Endothelial cell of umbilical vein (primary cell): ENCODE measurements at regions not wholly inside any gene's neighbourhood (a gene's known extent, or its start where the extent isn't known, plus 50 kb on each side); places are given as distances from the start of the nearest gene placed in this dataset.

ENCODE experiments used
- BruUV-seq: library from RNA; stranded (reverse); fragments of 400-500 nt; replicated peaks from 2 replicates; lab custom pipeline; 2021; lab: Mats Ljungman, UMichigan
- CTCF ChIA-PET: fragments of 300-600, 350-600 bp; sonication (Branson Sonifier 250); formaldehyde crosslinking; loops from one replicate; lab custom pipeline; 2021; ENCODE audit warnings: antibody characterized with exemption, inconsistent platforms; lab: Charles Lee
- POLR2A ChIA-PET: fragments of 300-600, 350-600 bp; sonication (Branson Sonifier 250); formaldehyde crosslinking; loops from one replicate; lab custom pipeline; 2021; ENCODE audit warnings: antibody characterized with exemption, inconsistent platforms; lab: Charles Lee
- DNase-seq: peaks from one replicate; pipeline ENCODE4 v3.0.0-alpha.2; 2011; ENCODE audit warnings: low read depth, low spot score
- FAIRE-seq: peaks from 2 replicates; lab custom pipeline; 2011; peaks lifted over from hg19 to GRCh38; lab: Jason Lieb, UNC
- H2AFZ ChIP-seq: 2 replicates; pipeline ENCODE4 v1.6.0; 2012; ENCODE audit warnings: low read depth, low read length, control low read depth, inconsistent platforms
- H3K27ac ChIP-seq: 2 replicates; pipeline ENCODE4 v1.5.1; 2011; ENCODE audit warnings: low read depth, mild to moderate bottlenecking, control low read depth, low read length, moderate library complexity; ENCODE audit not compliant: insufficient read depth
- H3K27me3 ChIP-seq, 2 experiments: 2 replicates each; pipeline versions ENCODE4 v1.6.0 to v1.6.1; 2011; ENCODE audit warnings: low read length in 2 of 2, mixed read lengths in 1 of 2; ENCODE audit not compliant: control insufficient read depth in 2 of 2, insufficient read depth in 2 of 2
- H3K36me3 ChIP-seq, 2 experiments: 2 replicates in 1 of 2; 3 replicates in 1 of 2; pipeline ENCODE4 v1.5.1; 2011; ENCODE audit warnings: low read length in 2 of 2, mild to moderate bottlenecking in 1 of 2, moderate library complexity in 1 of 2; ENCODE audit not compliant: control insufficient read depth in 2 of 2, insufficient read depth in 2 of 2; ENCODE audit errors: extremely low read depth in 1 of 2
- H3K4me1 ChIP-seq: 3 replicates; pipeline ENCODE4 v1.5.1; 2011; ENCODE audit warnings: mild to moderate bottlenecking, low read length; ENCODE audit not compliant: control insufficient read depth, insufficient read depth; ENCODE audit errors: extremely low read depth
- H3K4me2 ChIP-seq: 2 replicates; pipeline ENCODE4 v1.6.1; 2011; ENCODE audit warnings: low read length, control low read depth, mixed read lengths; ENCODE audit not compliant: insufficient read depth
- H3K4me3 ChIP-seq, 3 experiments: fragments of 200-600 bp in 1 of 3; sonication (generic), shearing (Covaris generic) in 1 of 3; replicated peaks in 1 of 3; 2 replicates each; pipeline ENCODE4 v1.5.1; 2011 to 2016; ENCODE audit warnings: control low read depth in 3 of 3, low read length in 3 of 3, mild to moderate bottlenecking in 2 of 3, inconsistent platforms in 1 of 3, low read depth in 1 of 3, moderate library complexity in 1 of 3; ENCODE audit not compliant: insufficient read depth in 1 of 3
- H3K79me2 ChIP-seq: 2 replicates; pipeline ENCODE4 v1.6.0; 2012; ENCODE audit warnings: low read length, inconsistent platforms; ENCODE audit not compliant: control insufficient read depth, insufficient read depth
- H3K9ac ChIP-seq: replicated peaks from 2 replicates; pipeline ENCODE3; 2011; ENCODE audit warnings: low read length, control low read depth; ENCODE audit not compliant: insufficient read depth; ENCODE audit errors: extremely low read depth
- H3K9me1 ChIP-seq: replicated peaks from 3 replicates; pipeline ENCODE4 v1.6.0; 2011; ENCODE audit warnings: mild to moderate bottlenecking, low read length; ENCODE audit not compliant: control insufficient read depth, insufficient read depth; ENCODE audit errors: extremely low read depth
- H3K9me3 ChIP-seq: replicated peaks from 2 replicates; pipeline ENCODE4 v1.5.1; 2012; ENCODE audit warnings: low read length, inconsistent platforms; ENCODE audit not compliant: control insufficient read depth, insufficient read depth
- H4K20me1 ChIP-seq: replicated peaks from 2 replicates; pipeline ENCODE3; 2011; ENCODE audit warnings: mild to moderate bottlenecking, low read length; ENCODE audit not compliant: control insufficient read depth, insufficient read depth; ENCODE audit errors: extremely low read depth
- CTCF ChIP-seq, 2 donors: IDR thresholded peaks; 1 replicate in 1 of 2; 2 replicates in 1 of 2; pipeline ENCODE4 v1.5.1; 2011; ENCODE audit warnings: low read length in 2 of 2, mild to moderate bottlenecking in 2 of 2, moderate library complexity in 2 of 2, control low read depth in 1 of 2, inconsistent platforms in 1 of 2, low read depth in 1 of 2; ENCODE audit not compliant: insufficient read depth in 1 of 2; ENCODE audit errors: extremely low read depth in 1 of 2
- EZH2 ChIP-seq: IDR thresholded peaks from 2 replicates; pipeline ENCODE4 v1.6.1; 2012; ENCODE audit warnings: borderline replicate concordance, low read depth, mild to moderate bottlenecking, moderate library complexity, low read length, inconsistent platforms; ENCODE audit not compliant: severe bottlenecking
- FOS ChIP-seq: IDR thresholded peaks from 2 replicates; pipeline ENCODE4 v1.6.1; 2011; ENCODE audit warnings: mild to moderate bottlenecking, low read length, moderate library complexity, borderline replicate concordance; ENCODE audit not compliant: insufficient read depth
- GATA2 ChIP-seq: IDR thresholded peaks from 2 replicates; pipeline ENCODE4 v1.7.0; 2011; ENCODE audit warnings: low read depth, mild to moderate bottlenecking, moderate library complexity, mixed read lengths, low read length; ENCODE audit not compliant: insufficient read length, insufficient read depth
- JUN ChIP-seq: IDR thresholded peaks from 2 replicates; pipeline ENCODE4 v1.6.1; 2011; ENCODE audit warnings: borderline replicate concordance, low read depth; ENCODE audit not compliant: insufficient read length, insufficient read depth
- MAX ChIP-seq: IDR thresholded peaks from 2 replicates; pipeline ENCODE4 v1.6.1; 2011; ENCODE audit not compliant: insufficient read depth, insufficient read length
- MYC ChIP-seq: IDR thresholded peaks from one replicate; pipeline ENCODE4 v1.6.1; 2011; ENCODE audit warnings: mild to moderate bottlenecking, low read depth, low read length
- POLR2A ChIP-seq: IDR thresholded peaks from 2 replicates; pipeline ENCODE4 v1.6.1; 2012; ENCODE audit warnings: low read depth, mild to moderate bottlenecking, control low read depth, low read length
- POLR2AphosphoS5 ChIP-seq: IDR thresholded peaks from 2 replicates; pipeline ENCODE4 v1.6.1; 2012; ENCODE audit warnings: low read depth, mild to moderate bottlenecking, control low read depth, low read length, moderate library complexity; ENCODE audit not compliant: insufficient read depth
- dilution Hi-C: fragments of 300-500 bp; cut with MboI; formaldehyde crosslinking; loops from one replicate; pipeline ENCODE4 v1.15.0; 2019; ENCODE audit warnings: low sequenced_read_pairs; ENCODE audit not compliant: extremely low pct_ligation_motif_present
- intact Hi-C: fragments of 100-400 bp; cut with micrococcal nuclease; formaldehyde crosslinking; loops from one replicate; pipeline ENCODE4 v1.10.0; 2022

DNA sequence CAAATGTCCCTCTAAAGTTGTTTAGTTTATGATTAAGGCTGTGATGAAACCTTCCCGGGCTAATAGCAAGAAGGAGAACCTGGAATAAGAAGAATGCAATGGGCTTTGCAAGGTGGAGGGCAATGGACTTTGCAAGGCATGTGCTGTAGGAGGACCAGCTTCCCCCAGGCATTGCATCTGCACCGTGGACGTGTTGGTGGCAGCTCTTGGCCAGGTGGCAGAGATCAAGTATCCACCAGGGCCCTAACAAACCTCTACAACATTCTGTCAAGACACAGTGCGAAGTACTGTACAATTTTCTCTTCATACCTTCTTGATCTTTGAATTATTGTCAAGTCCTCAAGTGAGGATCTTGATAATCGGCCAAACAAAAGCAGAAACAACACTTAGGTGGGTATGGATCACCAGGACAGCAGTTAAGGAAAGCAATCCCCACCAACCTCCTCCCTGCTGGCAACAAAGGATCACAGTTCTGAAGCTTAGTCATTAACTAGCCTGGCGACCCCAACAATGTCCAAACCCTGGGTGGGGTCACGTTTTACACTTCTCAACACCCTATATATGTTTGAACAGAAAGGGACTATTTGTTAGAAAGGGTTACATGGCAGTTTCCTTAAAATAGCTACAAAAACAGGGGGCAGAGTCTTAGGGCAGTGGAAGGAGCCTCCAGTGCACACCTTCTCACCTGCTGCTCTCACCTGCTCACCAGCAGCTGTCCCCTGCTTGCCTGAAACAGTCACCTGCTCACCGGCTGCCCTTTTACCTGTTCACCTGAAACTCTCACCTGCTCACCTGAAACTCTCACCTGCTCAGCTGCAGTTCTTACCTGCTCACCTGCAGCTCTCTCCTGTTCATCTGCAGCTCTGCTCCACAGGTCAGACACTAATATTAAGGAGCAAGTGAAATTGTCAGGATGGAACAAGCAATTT, 137.9 kb upstream of the LIPC start:
- ChIA-PET CTCF (interaction anchor here (1.0 to 1.5 kb wide), 2 partner anchors 11 to 49 kb away, joined by 3 to 4 read pairs; no protein-coding TSS in a partner anchor), POLR2A (no interaction called here)

More for the DNA sequence above, 137.9 kb upstream of the LIPC start:
- DNase-seq (no peak), FAIRE-seq (no peak)
- no TSS peak for BruUV-seq
- H3K9ac ChIP-seq: no peak overlapping the region
- H3K9me1 ChIP-seq: no peaks in the 10 kb centered on the region
- TF ChIP-seq EZH2 (no peak), GATA2 (no peak), MAX (no peak), JUN (no peak), POLR2A (no peak), FOS (no peak), POLR2AphosphoS5 (no peak), MYC (no peak), CTCF (IDR thresholded peaks at IDR 0.05; ENCODE audit: extremely low read depth in 1 of 2, insufficient read depth in 1 of 2, low read depth in 1 of 2, low read length in 2 of 2) (no peak)
- no peaks in the 10 kb centered on the region for H3K36me3 ChIP-seq
- peaks cover 9 to 10% of the 10 kb centered on the region in 2 experiments for H3K27me3 ChIP-seq
- H3K4me1 ChIP-seq: no peaks in the 10 kb centered on the region
- intact Hi-C loops (no loop called here), dilution Hi-C loops (no loop called here)
- H3K4me3 ChIP-seq: no peak overlapping the region
- no peaks in the 10 kb centered on the region for H3K9me3 ChIP-seq
- H2AFZ ChIP-seq: no peak overlapping the region
- H3K27ac ChIP-seq: no peak overlapping the region
- no peak overlapping the region for H3K4me2 ChIP-seq
- no peaks in the 10 kb centered on the region for H4K20me1 ChIP-seq
- no peaks in the 10 kb centered on the region for H3K79me2 ChIP-seq
